Left renal pelvis (tissue), 4 donors: ENCODE measurements at regions not wholly inside any gene's neighbourhood (a gene's known extent, or its start where the extent isn't known, plus 50 kb on each side); places are given as distances from the start of the nearest gene placed in this dataset.
"Not testable (repeated sequence)": the region's sequence is repeated elsewhere in the genome, so short reads cannot be mapped to it uniquely, and the experiment has no call there.

ENCODE experiments used
- DNase-seq, 4 donors: peaks; one replicate each; pipeline ENCODE4 v3.0.0-alpha.2; 2013; ENCODE audit warnings: low read depth in 4 of 4, low spot score in 3 of 4

DNA sequence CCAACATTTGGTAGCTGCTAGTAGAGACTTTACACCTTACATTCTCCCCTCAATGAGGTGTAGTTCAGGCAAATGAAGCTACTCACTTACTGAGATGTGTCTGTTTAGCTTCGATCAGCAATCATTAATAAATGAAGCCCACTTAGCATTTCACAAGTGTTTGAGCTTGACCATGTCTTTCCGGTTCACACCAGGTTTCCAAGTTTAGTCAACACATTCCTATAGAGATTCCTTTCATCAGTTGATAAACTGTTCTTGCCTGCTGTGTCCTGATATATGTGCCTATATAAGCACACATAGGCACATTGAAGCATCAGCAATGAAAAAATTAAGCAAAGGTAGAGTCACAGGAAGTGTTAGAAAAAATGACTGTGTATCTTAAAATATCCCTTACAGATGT is 150.0 kb downstream of the BTBD3 start:
- DNase-seq, result no peak

GRCh38 chr20:12068121-12068520 is 150.4 kb downstream of the BTBD3 start:
- no peak for DNase-seq

DNA sequence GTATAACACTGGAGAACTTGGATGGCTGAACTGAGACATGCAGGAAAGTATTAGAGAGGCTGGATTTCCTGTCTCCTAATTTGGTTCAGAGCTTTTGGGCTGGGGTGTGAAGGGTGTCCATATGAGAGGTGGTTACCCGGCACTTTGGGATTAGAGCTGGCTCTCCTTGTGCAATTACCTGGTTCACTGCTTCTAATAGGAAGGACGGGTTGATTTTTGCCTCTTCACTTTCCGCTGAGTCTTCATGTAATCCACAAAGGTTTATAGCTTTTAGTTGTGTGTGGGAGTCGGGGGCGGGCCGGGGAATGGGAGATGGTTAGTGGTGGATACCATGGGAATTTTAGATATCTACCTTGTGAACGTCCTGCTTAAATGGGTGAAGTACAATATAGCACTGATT is 151.5 kb downstream of the BTBD3 start:
- no peak for DNase-seq

- DNase-seq, result no peak
Observed at GRCh38 chr20:12072221-12072953, 154.7 kb downstream of the BTBD3 start.

DNA sequence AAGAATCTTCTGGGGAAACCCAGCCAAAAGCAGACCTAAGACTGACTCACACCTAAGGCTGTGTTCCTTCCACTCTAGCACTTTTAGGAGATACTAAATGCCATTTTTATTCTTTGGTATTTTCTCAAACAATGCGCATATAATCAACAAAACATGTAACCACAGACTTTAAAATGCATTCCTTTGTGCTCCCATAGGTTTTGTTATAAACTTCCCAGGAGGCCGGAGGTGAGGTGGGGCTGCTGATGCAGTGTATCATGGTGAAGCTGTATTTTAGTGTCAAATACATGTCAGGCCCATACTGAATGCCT is 155.2 kb downstream of the BTBD3 start:
- no peak for DNase-seq

DNA sequence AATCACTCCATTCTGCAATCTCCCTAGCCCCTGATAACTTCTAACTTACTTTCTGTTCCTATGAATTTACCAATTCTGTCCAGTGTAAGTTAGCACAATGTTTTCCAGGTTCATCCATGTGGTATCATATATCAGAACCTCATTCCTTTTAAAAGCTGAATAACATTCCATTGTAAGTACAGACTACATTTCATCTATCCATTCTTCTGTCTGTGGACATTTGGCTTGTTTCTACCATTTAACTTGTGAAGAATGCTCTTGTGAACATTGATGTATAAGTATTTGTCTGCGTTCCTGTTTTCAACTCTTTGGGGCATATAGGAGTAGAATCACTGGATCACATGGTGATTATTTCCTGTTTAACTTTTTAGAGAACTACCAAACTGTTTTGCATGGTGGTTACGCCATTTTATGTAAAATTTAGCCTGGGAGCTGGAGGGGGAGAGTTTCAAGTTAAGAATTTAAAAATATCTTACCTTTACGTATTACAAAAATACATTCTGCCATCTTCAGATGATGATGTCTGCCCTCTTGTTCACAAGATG is 156.5 kb downstream of the BTBD3 start:
- no peak for DNase-seq

DNA sequence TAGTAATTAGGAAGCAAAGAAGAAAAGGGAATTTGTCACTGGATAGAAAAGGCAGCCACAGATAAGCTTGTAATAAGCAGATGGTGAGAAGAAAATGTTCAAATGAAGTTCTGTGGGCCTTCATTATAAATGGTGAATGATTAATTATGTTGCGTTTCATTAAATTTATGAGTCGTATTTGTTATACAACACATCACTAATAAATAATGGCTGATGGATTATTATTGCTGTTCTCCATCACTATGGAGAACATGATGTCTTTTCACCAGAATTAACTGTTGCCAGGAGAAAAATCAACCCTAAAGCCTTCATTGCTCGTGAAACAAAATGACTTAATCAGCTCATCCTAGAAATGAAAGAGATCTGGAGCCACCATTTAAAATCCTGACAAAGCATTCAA is 158.5 kb downstream of the BTBD3 start:
- DNase-seq, result no peak

DNA sequence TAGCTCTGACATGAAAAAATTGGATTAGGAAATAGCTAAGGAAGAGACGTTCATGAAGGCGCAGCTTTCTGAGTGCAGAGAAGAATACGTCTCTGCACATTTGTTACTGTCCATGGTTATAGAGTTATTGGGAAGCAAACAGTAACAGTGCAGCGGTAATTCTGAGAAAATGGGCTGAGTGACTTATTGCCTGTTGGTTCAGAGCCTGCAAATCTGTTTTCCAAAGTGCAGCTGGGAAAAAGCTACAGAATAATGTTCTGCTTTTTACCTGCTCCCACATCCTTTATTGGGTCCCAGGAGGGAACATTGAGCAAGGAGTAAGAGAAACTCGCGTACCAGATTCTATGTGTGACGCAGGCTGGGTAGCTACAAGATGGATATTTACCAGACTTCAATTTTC is 160.2 kb downstream of the BTBD3 start:
- DNase-seq, result no peak

DNA sequence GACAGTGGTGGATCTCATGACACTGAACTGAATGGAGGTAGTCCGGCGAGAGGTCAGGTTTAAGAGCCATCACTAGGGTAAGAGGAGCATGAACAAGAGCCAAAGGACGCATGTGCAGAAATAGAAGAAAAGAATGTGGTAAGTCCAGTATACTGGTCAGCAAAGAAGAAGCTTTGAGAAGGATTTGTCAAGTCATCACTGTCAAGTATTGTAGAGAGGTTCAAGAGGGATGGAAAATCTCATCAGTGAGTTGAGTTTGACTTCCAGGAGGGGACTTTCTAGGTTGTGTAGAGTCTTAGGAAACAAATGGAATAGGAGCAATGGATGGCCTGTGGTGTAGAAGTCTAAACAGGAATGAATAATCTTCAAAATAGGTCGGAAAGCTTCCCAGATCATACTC is 161.8 kb downstream of the BTBD3 start:
- DNase-seq, result no peak

DNA sequence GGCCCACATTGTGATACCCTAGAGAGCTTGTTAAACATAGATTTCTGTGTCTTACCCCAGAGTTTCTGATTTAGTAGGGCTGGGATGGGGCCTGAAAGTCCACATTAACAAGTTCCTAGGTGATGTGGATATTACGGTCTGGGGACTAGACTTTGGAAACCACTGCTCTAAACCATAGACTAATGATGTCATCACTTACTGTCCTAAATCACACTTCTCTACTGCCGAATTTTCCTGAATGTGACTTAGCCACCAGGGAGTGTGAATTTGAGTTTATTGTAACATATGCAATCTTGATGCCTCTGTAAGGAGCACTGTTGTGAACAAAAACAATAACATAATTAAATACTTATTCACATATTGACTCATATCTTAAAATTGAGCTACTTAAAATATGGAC is 165.6 kb downstream of the BTBD3 start:
- DNase-seq, result no peak

GRCh38 chr20:12084482-12084881 is 166.8 kb downstream of the BTBD3 start:
- DNase-seq, result no peak

DNA sequence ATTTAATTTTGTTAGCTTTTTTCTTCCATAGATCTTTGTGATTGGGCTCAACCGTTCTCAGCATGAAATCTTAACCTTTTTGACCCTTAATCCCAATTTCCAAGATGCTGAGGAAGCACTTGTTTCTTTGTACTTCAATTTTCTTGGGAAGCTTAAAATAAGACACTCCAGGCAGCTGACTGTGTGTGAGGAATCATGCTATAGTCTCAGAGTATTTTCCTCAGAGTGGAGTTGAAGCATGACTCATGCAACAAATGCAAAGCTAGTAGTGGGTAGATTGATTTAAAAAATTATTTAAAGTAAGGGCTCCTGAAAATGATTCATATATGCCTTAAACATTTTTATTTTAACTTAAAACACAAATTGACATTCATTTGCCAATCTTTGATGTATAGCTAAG is 168.7 kb downstream of the BTBD3 start:
- DNase-seq, result no peak

DNA sequence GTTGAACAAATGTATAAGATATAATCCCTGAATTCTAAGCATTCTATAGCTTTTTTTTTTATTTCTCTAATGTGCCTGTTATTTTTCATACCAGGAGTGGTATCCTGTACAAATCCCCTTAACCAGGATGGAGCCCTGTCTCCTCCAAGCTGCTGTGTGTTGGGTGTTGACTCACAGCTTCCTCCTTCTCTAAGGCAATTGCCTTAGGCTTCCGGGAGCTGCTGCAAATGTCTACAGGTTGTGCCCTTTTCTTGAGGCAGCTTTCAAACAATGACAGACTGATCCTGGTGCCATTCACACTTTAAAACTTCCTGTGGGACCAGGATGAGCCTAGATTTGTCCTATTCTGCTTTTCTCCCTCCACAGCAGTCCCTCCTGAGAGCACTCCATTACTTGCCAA is 173.2 kb downstream of the BTBD3 start:
- DNase-seq, result no peak

DNA sequence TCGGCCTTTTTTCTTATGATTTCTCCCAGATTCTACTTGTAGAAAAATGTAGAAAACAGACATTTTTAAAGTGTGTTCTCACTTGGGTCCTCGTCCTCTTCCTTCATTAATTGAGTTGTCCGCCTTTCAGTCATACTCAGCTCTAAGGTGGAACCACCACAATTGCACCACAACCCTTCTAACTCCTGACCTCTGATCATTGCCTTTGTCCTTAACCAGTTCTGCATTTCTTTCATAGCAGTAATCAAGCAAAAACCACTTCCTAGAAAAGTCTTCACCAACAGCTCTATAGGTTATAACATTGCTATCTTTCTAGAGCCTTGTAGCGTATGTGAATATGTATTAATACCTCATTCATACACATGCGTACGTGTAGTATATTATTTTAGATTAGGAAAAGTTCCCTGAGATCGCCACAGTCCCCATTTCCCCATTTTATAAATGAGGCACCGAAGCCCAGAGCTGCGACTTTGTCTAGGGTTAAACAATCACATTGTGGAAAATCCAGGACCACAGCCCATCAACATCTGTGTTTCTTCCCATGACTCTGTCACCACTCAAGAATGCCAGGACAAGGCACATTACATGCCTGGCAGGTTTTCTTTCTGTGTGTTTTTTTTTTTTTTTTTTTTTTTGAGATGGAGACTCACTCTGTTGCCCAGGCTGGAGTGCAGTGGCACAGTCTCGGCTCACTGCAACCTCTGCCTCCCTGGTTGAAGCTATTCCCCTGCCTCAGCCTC is 175.5 kb downstream of the BTBD3 start:
- no peak for DNase-seq

DNA sequence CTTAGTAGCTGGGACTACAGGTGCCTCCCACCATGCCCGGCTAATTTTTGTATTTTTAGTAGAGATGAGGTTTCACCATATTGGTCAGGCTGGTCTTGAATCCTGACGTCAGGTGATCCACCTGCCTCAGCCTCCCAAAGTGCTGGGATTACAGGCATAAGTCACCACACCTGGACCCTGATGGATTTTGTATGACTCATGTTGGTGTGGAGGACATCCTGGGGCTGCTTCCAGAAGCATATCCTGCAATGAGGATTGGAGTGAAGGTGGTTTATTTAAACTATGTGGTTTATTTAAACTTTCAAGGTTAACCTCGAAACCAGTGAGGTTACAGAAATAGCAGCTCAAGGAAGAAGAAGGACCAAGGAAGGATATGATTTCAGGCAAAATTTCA is 176.1 kb downstream of the BTBD3 start:
- DNase-seq, result not testable (repeated sequence)

GRCh38 chr20:12095180-12095920 is 177.7 kb downstream of the BTBD3 start:
- no peak for DNase-seq

DNA sequence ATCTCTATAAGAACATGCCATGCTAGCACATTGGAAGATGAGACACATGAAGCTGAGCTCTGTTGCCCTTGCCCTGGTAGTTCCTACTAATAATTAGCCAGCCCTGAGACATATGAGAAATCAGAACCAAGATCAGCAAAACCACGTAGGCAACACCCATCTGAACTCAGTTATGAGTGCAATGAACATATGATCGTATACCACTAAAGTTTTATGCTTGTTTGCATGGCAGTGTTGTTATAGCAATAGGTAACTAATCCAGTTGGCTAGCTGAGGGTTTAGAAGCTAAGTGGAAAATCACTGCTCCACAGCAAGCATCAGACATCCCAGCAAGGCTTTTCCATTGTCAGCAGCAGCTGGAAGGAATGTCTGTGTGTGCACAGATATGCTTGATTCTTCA is 180.7 kb downstream of the BTBD3 start:
- DNase-seq, result no peak

- no peak for DNase-seq
Observed at GRCh38 chr20:12108846-12109245, 191.2 kb downstream of the BTBD3 start.

- no peak for DNase-seq
Observed at GRCh38 chr20:12110274-12110673, 192.6 kb downstream of the BTBD3 start.

DNA sequence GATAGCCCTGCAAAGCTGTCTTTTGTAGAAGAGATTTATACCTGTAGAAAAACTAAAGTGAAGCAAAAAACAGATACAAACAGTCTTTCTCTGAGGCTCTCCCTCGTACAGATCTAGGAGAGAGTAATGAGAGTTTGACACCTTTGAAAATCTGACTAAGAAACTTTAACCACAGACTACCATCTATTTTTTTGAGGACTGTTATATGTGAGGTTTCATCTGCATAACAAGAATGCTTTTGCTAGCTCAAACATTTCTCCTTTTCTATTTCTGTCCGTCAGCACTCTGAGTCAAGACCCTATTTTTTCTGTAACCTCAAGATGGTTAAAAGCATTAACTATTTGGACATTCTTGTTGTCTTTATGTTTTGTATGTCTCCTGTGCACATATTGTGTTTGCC is 193.0 kb downstream of the BTBD3 start:
- no peak for DNase-seq

GRCh38 chr20:12111431-12112088 is 193.9 kb downstream of the BTBD3 start:
- DNase-seq, result no peak
